ENCODE measurements at regions not wholly inside any gene's neighbourhood (a gene's known extent, or its start where the extent isn't known, plus 50 kb on each side); places are given as distances from the start of the nearest gene placed in this dataset.

DNA sequence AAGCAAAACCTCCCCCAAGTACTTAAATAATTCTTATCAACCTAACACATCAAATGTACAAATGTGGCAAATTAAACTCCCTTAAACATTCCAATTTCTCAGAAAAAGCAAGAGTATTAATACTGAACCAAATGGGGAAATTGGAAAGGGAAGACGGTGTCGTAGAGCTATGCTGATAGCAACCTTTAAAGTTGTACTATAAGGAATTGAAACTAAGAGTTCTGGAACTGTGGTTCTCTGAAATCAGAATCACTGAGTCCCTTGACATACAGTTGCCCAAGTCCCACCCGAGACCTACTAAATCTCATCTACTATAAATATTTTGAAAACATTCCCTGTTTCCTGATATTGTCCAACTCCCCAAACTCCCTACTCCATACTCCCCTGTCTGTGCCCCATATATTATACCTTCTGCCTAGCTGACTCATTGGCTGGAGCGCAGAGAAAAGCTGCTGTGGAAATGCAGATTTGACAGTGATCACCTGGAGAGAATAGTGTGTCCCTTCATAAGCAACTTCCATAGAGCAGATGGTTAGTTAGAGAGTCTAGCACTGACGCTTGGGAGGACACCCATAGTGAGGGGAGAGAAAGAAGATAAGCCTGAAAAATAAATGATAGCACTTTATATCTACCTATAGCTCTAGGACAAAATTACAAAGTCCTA lies 51.4 kb upstream of the ITM2B start:
- DNase-seq = no peak

DNA sequence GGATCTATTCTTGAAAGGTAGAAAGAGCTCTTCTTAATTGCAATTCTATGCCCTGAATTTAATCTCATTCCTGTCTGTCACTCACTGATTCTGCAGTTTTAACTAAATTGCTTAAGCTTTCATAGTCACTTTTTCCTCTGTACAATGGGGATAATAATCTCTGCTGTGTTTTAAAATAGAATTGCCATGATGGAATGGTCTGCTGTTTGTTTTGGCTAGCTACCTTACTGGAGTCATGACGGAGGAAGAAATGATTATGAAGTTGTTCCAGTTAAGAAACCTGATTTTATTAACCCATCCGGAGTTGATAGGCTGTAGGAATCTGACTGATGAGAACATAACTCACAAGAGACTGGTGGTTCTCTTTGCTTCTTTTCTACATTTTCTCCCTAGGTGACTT lies 54.9 kb upstream of the ITM2B start:
- no peak for DNase-seq

DNA sequence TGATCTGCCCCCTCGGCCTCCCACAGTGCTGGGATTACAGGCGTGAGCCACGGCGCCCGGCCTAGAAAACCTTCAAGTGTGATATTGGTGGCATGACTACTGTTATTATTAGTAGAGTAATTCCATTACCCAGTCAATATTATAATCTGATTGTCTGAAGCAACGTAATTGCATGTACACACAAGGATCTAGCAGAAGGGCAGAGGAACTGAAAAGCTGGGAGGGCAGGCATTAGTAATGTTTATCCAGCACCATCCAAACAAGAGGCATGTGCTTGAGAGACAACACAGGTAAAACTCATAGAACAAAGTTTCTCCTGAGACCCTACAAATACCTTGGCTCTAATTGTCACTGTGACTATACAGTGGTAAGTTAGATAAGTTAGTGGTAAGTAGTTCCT lies 56.2 kb upstream of the ITM2B start:
- no peak for DNase-seq

DNA sequence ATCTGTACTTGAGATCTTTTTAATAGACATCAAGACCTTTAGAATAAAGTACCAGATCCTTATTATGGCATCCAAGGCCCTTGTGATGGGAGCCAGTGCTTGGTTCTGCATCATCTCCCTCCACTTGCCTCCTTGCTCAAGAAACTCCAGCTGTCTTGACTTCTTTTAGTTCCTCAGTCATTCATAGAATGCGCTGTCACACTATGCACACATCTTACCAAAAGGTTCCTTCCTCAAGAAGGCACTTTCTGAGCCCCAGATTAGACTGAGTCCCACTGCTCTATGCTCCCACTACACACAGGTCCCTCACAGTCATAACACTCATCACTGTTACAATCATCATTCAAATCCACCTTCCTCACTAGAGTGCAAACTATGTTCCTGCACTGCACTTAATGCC lies 57.8 kb upstream of the ITM2B start:
- no peak for DNase-seq

DNA sequence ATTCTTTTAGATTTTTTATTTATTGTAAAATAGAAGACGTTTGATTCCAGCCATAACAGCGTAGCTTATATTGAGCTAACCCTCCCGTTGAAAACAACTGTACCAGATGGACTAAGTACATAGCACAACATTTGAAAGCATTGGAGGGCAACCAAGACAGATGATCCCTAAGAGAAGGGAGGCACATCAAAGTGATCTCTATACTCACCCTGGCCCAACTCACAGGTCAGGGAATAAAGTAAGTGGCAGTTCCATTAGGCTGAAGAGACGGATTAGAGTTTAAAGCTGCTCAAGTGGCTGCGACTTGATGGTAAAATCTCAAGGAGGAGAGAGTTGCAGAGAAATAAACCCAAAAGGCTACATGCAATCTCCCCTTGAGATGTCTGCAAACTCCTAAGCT lies 65.1 kb upstream of the ITM2B start:
- no peak for DNase-seq

DNA sequence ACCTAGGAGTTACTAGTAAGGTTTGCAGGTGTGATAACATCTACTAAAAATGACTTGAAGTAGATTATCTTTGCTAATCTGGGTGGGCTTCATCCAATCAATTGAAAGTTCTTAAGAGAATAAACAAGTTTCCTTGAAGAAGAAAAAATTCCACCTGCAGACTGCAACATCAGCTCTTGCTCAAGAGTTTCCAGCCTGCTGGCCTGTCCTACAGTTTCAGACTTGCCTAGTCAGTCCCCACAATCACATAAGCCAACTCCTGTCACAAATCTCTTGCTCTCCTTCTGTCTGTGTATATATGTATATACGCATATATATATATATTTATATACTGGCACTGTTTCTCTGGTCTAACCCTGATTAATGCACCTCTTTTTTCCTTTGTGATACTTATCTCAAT lies 67.3 kb upstream of the ITM2B start:
- no peak for DNase-seq

DNA sequence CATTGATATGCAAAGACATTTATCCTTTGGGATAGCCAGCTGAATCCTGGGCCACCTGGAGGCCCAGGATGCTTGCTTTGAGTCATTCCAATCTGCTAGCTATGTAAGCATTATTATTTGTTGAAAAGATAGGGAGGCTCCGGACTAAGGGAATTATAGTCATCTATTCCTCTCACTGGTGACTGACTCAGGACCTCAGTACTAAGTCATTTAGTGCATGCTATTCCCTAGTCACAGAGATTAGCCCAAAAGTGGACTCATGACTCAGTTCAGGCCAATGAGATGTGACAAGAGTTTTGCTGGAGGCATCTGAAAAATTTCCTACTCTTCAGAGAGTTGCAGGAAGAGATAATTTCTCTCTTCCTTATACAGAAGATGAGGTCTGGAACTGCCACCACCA lies 67.9 kb upstream of the ITM2B start:
- DNase-seq = peak; percentile 43

DNA sequence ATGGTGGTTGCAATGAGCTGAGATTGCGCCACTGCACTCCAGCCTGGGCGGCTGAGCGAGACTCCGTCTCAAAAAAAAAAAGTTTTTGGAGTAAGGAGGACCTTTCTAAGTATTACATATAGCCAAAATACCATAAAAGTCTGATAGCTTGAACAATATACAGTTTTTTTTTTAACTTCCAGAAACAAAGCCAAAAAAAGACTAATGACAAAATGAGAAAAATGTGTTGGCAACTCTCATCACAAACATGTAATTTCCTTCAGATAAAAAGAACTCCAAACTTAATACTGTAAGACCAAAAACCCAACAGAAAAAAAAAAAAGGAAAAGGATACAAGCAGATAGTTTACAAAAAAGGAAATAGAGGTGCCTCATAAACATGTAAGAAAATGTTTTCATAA lies 68.2 kb upstream of the MED4 start:
- no peak for DNase-seq

DNA sequence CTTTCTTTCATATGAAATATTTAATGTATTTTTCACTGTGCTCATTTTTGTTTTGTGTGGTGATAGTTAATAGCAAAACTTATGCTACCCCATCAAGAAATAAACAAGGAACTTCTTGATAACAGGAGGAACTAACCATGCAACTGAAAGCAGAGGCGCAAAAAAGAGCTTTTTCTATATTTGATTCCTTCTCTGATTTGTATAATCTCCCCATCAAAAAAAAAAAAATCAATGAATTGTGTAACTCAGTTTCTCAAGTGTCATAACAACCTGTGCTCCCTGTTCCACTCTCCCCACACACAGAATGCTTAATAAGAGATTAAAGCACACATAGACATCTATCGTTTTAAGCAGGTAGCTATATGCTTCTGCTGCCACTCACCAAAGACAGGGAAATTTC lies 67.3 kb upstream of the MED4 start:
- DNase-seq = no peak

DNA sequence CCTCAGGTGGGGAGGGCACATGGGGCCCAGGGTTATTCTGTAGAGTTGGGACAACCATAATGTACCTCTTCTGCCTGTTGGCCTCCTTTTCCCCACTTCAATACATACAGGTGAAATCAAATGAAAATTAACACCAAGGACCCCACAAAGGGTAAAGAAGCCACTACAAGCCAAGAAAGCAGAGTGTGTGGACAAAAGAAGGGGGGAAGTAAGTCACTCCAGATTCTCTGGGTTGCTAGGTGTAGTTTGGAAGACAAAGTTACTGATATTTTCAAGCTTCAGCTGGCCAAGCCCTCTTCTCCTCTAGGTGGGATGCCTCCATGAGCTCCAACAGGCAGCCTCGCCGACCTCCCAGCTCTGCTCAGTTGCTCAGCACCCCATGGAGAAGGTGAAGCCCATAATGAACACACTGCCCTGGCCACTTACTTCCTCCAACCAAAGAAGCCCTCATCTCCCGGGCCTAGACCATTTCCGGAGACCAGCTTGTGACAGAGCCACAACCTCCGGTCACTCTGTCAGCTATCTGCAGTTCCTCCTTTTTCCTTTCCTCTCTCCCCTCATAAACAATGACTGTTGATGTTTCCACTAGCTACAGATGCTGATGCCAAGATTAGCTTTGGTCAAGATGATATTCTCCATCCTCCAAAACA lies 66.8 kb upstream of the MED4 start:
- DNase-seq = no peak

DNA sequence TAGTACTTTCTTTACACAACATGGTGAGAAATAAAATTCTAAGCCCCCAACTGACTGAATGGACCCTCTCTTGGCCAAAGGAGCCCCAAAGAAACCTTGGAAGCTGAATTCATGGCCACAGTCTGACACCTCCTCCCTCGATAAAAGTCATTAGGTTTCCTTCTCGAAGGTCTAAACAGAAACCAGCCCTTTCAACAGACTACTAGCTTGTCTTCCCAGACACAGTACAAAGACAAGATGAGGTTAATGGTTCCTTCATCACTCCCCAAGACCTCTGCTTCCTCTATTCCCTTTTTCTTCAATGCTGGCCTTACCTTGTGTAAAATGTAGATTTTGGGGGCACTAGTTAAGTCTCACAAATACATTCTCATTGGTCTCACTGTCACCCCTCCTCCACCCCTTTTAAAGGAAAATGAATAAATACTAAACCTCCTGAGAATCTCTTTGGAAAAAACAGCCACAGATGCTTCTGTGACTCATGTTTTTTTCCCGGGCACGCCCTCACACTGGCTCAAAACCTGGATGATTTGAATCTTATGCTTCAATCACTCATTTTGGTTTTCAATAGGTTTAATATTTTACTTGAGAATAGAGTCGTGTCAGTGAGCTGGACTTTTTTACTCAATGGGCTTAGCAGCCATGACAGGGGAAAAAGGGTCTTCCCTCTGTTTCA lies 65.8 kb upstream of the MED4 start:
- peak; percentile 46 for DNase-seq

DNA sequence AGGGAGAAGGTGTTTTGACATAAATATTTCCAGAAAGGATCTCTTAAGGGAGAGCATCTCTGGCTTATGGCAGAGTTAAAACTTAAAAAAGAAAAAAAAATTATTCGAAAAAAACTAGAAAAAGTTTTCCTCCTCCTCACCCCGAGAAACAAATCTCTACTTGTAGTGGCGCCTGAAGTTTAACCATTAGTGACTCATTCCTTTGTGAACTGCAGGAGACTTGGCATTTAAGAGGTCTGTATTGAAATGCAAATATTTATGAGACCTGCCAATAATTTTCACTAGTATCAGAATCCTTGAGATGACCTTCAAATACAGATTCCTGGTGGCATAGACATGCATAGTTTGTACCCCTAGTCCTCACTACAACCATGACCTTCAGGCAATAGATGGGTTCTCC lies 64.9 kb upstream of the MED4 start:
- peak; percentile 9 for DNase-seq

DNA sequence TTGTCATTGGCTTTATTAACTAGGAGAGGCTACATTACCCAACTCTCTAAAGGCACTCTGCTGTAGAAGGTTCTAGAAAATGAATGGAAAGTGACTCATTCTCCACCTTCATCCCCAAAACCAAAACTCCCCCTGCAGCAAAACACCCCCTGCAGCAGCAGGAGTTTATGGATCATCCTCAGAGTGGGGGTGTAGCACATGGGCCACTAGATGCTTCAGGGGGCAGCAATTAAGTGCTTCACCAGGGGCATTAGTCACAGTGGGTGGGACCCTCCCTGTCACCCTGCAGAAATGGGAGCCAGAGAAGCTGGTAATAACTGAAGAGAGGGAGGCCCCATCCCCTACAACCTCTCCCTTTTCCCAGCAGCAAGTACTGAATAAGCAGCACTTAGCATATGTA lies 64.5 kb upstream of the MED4 start:
- no peak for DNase-seq

DNA sequence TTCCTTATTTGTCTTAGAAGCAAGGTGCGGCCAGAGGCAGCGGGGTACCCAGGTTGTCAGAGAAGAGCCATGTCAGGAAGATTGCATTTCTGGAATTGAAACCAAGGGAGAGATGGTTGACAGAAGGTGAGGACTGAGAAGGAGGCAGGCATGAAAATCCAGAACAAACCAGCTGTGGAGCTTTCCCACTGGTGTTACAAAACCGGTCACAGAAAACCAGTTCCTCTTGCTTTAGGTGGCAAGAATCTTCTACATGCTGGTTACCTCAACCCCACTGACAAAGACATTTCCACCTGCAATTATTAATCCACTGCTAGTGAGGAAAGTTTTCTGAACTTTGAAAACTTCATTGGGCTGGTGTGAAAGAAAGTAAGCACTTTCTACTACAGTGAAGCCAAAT lies 64.0 kb upstream of the MED4 start:
- DNase-seq = peak; percentile 65

DNA sequence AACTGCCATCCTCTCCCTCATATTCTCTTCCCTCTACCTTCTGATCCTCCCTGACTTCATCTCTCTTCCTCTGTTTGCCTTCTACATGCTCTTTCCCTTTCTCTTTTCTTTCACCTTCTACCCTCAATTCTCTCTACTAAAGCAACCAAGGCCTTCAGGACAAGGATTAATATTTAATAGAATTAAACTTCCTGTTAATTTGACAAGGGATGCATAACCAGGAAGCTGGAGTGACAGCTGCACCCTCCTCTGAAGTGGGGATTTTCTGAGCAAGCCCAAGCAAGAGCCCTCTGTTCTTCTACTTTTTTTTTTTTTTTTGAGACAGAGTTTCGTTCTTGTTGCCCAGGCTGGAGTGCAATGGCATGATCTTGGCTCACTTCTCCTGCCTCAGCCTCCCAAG lies 63.4 kb upstream of the MED4 start:
- DNase-seq = peak; percentile 87

DNA sequence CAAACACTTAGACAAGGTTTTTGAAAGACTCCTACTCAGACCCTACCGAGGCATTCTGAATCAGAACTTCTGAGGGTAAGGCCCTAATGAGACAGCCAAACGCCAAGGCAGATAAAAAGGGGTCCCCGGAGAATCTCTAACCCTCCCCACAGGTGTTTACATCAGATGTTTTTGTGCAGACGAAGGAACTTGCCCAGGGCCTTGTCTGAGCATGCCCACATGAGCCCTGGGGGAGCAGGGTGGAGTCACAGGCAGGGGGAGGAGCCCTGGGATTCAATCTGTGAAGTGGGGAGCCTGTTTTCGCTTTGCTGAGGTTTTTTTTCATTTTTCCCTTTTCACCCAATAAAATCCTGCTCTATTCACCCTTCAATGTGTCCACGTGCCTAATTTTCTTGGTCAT lies 61.6 kb upstream of the MED4 start:
- DNase-seq = peak; percentile 27

DNA sequence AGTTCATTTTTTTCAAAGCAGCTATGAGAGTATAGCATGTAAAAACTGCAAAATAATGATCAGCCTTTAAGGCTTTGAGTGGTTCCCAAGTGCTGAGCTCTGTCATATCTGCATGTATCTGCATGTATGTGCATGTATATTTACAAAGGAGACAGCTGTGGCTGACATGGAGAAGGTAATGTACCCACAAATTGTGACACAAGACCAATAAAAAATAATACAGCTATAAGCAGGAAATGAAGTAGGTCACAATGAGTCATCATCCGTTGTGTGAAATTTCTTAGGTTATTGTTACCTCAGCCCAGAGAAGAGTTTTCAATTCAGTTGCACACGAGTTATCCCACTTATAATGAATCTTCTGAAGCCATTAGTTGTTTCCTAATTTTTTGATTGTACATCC lies 60.9 kb upstream of the MED4 start:
- DNase-seq = peak; percentile 81

DNA sequence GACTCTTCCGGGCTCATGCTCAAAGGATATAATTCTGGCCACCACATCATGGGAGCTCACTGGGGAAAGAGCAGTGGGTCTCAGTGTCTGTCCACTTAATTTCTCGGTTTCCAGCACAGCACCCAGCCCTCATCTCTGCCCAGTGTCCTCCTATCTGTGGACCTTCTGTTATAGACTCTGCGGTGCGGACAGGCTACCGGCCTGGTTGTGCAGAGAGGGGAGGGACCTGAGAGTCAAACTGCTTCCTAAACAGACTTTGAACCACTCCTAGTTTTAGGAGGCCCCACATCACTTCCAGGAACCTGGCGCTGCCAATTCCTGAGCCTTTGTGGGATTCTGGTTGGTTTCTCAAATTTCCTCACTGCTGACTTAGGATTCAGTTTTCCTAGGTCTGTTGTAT lies 59.8 kb upstream of the MED4 start:
- no peak for DNase-seq

DNA sequence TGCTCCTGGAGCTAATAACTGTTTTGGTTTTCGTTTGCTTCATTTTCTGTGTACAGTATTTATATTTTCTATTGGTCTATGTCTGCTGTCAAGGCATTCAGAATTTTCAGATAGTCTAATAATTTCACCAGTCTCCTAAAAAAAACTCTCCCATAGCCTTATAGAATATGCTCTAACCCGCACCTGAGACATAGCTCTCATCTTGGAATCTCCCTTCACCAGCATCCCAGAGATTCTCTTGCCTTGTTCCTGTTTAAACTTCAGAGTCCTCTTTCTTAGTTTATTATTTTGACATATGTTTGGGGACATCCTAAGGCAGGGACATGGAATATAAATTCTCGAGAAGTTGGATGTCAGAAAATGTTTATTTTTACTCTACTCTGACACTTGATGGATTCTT lies 58.3 kb upstream of the MED4 start:
- no peak for DNase-seq

DNA sequence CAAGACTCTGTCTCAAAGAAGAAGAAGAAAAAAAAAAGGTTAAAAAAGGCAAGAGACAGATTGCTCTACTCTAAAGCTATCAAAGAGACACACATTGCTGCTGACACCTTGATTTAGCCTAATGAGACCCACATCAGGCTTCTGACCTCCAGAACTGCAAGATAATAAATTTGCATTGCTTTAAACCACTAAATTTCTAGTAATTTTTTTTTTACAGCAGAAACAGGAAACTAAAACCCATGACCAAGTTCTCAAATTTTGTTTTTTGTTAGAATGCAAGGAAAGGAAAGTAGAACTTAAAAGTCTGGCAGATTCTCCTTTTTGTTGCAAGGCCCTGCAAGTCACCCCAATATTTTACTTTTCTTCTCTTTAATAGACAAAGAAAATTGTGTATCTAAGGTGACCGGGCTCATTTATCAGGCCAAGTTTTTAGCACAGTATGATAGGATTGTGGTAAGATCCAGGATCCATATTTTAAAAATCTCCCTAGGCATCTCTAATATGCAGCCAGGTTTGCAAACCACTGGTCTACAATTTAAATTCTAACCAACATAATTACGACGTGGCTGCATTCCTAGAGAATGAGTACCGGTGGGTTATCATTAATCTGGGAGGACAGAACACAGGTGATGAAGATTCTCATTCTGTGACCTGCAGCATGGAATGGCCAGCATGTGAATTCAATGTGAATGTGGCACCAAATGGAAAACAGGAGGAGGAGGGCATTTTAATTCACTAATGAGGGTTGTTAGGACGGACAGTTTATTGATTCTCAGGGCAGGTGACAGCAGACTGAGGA lies 56.7 kb upstream of the MED4 start:
- DNase-seq = no peak

DNA sequence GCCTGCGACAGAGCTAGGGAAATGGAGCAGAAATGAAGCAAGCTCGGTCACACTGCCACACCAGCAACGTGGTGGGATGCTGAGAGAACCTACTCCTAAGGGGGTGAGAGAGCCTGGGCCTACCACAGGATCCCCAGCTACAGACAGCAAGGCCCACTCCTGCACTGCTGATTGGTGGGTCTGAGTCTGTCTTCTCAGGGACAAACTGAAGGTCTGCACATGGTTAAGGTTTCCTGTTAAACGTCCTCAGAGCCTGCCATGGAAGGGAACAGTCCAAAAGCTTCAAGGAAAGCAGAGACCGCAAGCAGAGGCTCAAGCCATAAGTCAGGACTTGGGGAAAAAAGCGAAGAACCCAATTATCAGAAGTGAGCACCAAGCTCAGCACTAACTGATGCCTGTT lies 53.5 kb upstream of the MED4 start:
- no peak for DNase-seq

DNA sequence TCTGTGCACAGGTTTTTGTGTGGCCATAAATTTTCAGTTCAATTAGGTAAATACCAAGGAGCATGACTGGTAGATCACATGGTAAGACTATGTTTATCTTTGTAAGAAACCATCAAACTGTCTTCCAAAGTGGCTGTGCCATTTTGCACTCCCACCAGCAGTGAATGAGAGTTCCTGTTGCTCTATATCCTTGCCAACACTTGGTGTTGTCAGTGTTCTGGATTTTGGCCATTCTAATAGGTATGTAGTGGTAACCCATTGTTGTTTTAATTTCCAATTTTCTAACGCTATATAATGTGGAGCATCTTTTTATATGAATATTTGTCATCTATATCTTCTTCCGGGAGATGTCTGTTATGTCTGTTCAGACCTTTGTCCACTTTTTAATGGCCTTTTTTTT lies 51.7 kb upstream of the MED4 start:
- DNase-seq = no peak

DNA sequence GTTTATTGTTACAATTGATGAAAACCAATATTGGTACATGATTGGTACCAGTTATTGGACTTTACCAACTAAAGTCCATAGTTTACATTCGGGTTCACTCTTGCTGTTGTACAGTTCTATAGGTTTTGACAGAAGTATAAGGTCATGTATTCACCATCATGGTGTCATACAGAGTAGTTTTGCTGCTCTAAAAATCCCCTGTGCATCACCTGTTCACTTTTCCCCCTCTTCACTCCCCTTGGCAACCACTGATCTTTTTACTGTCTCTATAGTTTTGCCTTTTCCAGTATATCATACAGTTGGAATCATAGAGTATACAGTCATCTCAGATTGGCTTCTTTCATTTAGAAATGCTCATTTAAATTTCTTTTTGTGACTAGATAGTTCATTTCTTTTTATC lies 51.2 kb upstream of the MED4 start:
- DNase-seq = no peak

Data from DMS53 (cell line).